Activated B cell treated with CpG ODN at 0.5 μM for 24 hours (primary cell): ENCODE measurements at regions not wholly inside any gene's neighbourhood (a gene's known extent, or its start where the extent isn't known, plus 50 kb on each side); places are given as distances from the start of the nearest gene placed in this dataset.

Experiments used
- ATAC-seq: fragments of 200-7000 bp; cut with Tn5 transposase; one replicate; pipeline ENCODE4 v1.10.0; 2021; ENCODE audit warnings: low read depth, mild to moderate bottlenecking, moderate library complexity
- CTCF ChIA-PET: fragments of 350-600 bp; sonication (Branson Sonifier 250); formaldehyde crosslinking; loops from one replicate; lab custom pipeline; 2021; ENCODE audit warnings: antibody characterized with exemption; lab: Charles Lee
- POLR2A ChIA-PET: fragments of 350-600 bp; sonication (Branson Sonifier 250); formaldehyde crosslinking; loops from one replicate; lab custom pipeline; 2021; ENCODE audit warnings: antibody characterized with exemption; lab: Charles Lee
- DNase-seq: peaks from one replicate; pipeline ENCODE4 v3.0.0; 2022
- H3K27ac Mint-ChIP-seq: one replicate; pipeline ENCODE4 v1.8.0; 2020; ENCODE audit warnings: mixed read lengths
- H3K27me3 Mint-ChIP-seq: one replicate; pipeline ENCODE4 v1.8.0; 2021; ENCODE audit warnings: mixed read lengths
- H3K36me3 Mint-ChIP-seq: one replicate; pipeline ENCODE4 v1.8.0; 2021; ENCODE audit warnings: low read depth, mixed read lengths
- H3K4me1 Mint-ChIP-seq: one replicate; pipeline ENCODE4 v1.8.0; 2021; ENCODE audit warnings: mixed read lengths
- H3K4me3 Mint-ChIP-seq: one replicate; pipeline ENCODE4 v1.8.0; 2020; ENCODE audit warnings: mild to moderate bottlenecking, mixed read lengths
- H3K9me3 Mint-ChIP-seq: one replicate; pipeline ENCODE4 v1.8.0; 2020; ENCODE audit warnings: mixed read lengths
- CTCF ChIP-seq: fragments of 200-600 bp; IDR thresholded peaks from one replicate; pipeline ENCODE4 v1.8.0; 2022; ENCODE audit warnings: antibody characterized with exemption, mild to moderate bottlenecking
- intact Hi-C: fragments of 100-400 bp; cut with micrococcal nuclease; formaldehyde crosslinking; loops from one replicate; pipeline ENCODE4 v1.15.1; 2024

- Mint-ChIP-seq H3K36me3 (no peaks in the 10 kb centered on the region), H3K27ac (no peak overlapping the region), H3K9me3 (peaks cover 3% of the 10 kb centered on the region), H3K4me3 (no peak overlapping the region), H3K4me1 (peaks cover 46% of the 10 kb centered on the region), H3K27me3 (no peaks in the 10 kb centered on the region)
- ATAC-seq (no peak), DNase-seq (no peak)
- CTCF ChIA-PET = interaction anchor here (0.5 to 0.7 kb wide), 2 partner anchors 142 to 792 kb away, joined by 3 read pairs; no protein-coding TSS in a partner anchor
- POLR2A ChIA-PET = interaction anchor here (0.5 kb wide), 1 partner anchor 1002 kb away, joined by 3 read pairs; no protein-coding TSS in a partner anchor
- no peak for TF ChIP-seq CTCF
- intact Hi-C loops = no loop called here
These were observed 195.5 kb downstream of the ADSS2 start for GRCh38 chr1:244256086-244256676.

- intact Hi-C loops = no loop called here
- ChIA-PET POLR2A (no interaction called here), CTCF (no interaction called here)
- H3K27me3 Mint-ChIP-seq = no peaks in the 10 kb centered on the region
- no peaks in the 10 kb centered on the region for H3K36me3 Mint-ChIP-seq
- no peak for TF ChIP-seq CTCF
- no peaks in the 10 kb centered on the region for H3K4me1 Mint-ChIP-seq
- ATAC-seq (no peak), DNase-seq (no peak)
- H3K4me3 Mint-ChIP-seq = no peak overlapping the region
- H3K27ac Mint-ChIP-seq = no peak overlapping the region
- H3K9me3 Mint-ChIP-seq = no peaks in the 10 kb centered on the region
These were observed 187.5 kb downstream of the ADSS2 start for GRCh38 chr1:244264163-244264562.

GRCh38 chr1:244265507-244265906 is 186.2 kb downstream of the ADSS2 start:
- TF ChIP-seq CTCF = no peak
- CTCF ChIA-PET = no interaction called here
- H3K4me1 Mint-ChIP-seq = no peaks in the 10 kb centered on the region
- no peak overlapping the region for H3K27ac Mint-ChIP-seq
- POLR2A ChIA-PET = interaction anchor here (0.5 kb wide), 1 partner anchor 218 kb away, joined by 4 read pairs; no protein-coding TSS in a partner anchor
- no peaks in the 10 kb centered on the region for H3K36me3 Mint-ChIP-seq
- peaks cover 4% of the 10 kb centered on the region for H3K9me3 Mint-ChIP-seq
- ATAC-seq (no peak), DNase-seq (no peak)
- no peak overlapping the region for H3K4me3 Mint-ChIP-seq
- intact Hi-C loops = no loop called here
- H3K27me3 Mint-ChIP-seq = no peaks in the 10 kb centered on the region

- ChIA-PET CTCF (no interaction called here), POLR2A (interaction anchor here (0.7 to 1.2 kb wide), 2 partner anchors 221 to 235 kb away, joined by 3 read pairs; no protein-coding TSS in a partner anchor)
- Mint-ChIP-seq H3K4me1 (peaks cover 21% of the 10 kb centered on the region), H3K27ac (no peak overlapping the region), H3K4me3 (no peak overlapping the region), H3K27me3 (no peaks in the 10 kb centered on the region), H3K36me3 (no peaks in the 10 kb centered on the region), H3K9me3 (peaks cover 7% of the 10 kb centered on the region)
- no peak for ATAC-seq
- intact Hi-C loops = no loop called here
- TF ChIP-seq CTCF = no peak
- DNase-seq = no peak
These were observed 182.5 kb downstream of the ADSS2 start for GRCh38 chr1:244269169-244269568.

GRCh38 chr1:244271004-244271403 is 180.7 kb downstream of the ADSS2 start:
- ATAC-seq = no peak
- Mint-ChIP-seq H3K4me3 (no peak overlapping the region), H3K4me1 (peaks cover 21% of the 10 kb centered on the region), H3K9me3 (peaks cover 7% of the 10 kb centered on the region), H3K27me3 (no peaks in the 10 kb centered on the region), H3K27ac (no peak overlapping the region), H3K36me3 (no peaks in the 10 kb centered on the region)
- POLR2A ChIA-PET = interaction anchor here (1.4 kb wide), 1 partner anchor 220 kb away, joined by 4 read pairs; the partner anchor contains the start of gene ZBTB18
- intact Hi-C loops = no loop called here
- no peak for DNase-seq
- CTCF ChIA-PET = interaction anchor here (0.7 to 3.3 kb wide), 3 partner anchors 29 to 927 kb away, joined by 3 to 23 read pairs (median 3); no protein-coding TSS in a partner anchor
- TF ChIP-seq CTCF = no peak
